BE2C (cell line): ENCODE measurements at regions not wholly inside any gene's neighbourhood (a gene's known extent, or its start where the extent isn't known, plus 50 kb on each side); places are given as distances from the start of the nearest gene placed in this dataset.

Experiments used
- DNase-seq: peaks from one replicate; pipeline ENCODE4 v3.0.0-alpha.2; 2020
- H3K27me3 ChIP-seq: fragments of 250-450 bp; sonication (Bioruptor Pico); 2 replicates; pipeline ENCODE4 v1.5.1; 2020; ENCODE audit warnings: mild to moderate bottlenecking
- H3K36me3 ChIP-seq: fragments of 250-450 bp; sonication (Bioruptor Pico); 2 replicates; pipeline ENCODE4 v1.5.1; 2020; ENCODE audit warnings: mild to moderate bottlenecking
- H3K4me1 ChIP-seq: fragments of 250-450 bp; sonication (Bioruptor Pico); 2 replicates; pipeline ENCODE4 v1.5.1; 2020
- H3K4me3 ChIP-seq: 2 replicates; pipeline ENCODE4 v1.5.1; 2011; ENCODE audit warnings: low read depth, low read length
- H3K9me3 ChIP-seq: fragments of 250-450 bp; sonication (Bioruptor Pico); 2 replicates; pipeline ENCODE4 v1.5.1; 2020
- CTCF ChIP-seq: IDR thresholded peaks from 2 replicates; pipeline ENCODE4 v1.5.1; 2012; ENCODE audit warnings: mild to moderate bottlenecking, low read depth, low read length

- TF ChIP-seq CTCF, result no peak
- DNase-seq, result no peak
Measured at GRCh38 chr5:42880496-42881150, 68.9 kb upstream of the SELENOP start.

DNA sequence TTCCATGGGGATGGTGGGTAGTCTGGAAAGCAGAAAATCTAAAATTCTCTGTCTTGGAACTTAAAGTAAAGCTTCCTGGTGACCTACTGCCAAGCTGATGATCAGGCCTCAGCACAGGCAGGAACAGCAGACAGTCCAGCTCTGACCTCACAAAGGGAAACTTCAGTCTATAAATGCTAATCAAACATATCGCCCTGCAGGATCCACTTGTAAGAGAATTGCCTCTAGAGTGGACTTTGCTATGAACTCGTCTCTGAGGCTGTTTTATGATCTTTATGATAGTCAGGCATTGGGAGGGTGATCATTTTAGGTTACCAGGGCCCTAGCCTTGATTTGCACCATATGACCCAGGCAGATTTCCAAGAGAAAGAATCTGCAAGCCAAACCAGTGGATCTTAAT is 67.6 kb upstream of the SELENOP start:
- Histone ChIP-seq H3K9me3 (no peaks in the 10 kb centered on the region), H3K27me3 (no peaks in the 10 kb centered on the region; the same call in 1 of the 2 replicates), H3K4me1 (no peaks in the 10 kb centered on the region), H3K36me3 (no peaks in the 10 kb centered on the region), H3K4me3 (no peak overlapping the region)
- DNase-seq, result no peak
- TF ChIP-seq CTCF, result no peak

More at GRCh38 chr5:42880496-42881150, 68.9 kb upstream of the SELENOP start:
- no peak overlapping the region for H3K4me3 ChIP-seq
- H3K4me1 ChIP-seq, result no peaks in the 10 kb centered on the region
- no peaks in the 10 kb centered on the region; the same call in 1 of the 2 replicates for H3K27me3 ChIP-seq
- H3K9me3 ChIP-seq, result no peaks in the 10 kb centered on the region
- no peaks in the 10 kb centered on the region for H3K36me3 ChIP-seq

GRCh38 chr5:42878550-42878949 is 66.9 kb upstream of the SELENOP start:
- TF ChIP-seq CTCF, result no peak
- Histone ChIP-seq H3K4me3 (no peak overlapping the region), H3K9me3 (no peaks in the 10 kb centered on the region), H3K4me1 (no peaks in the 10 kb centered on the region), H3K36me3 (no peaks in the 10 kb centered on the region), H3K27me3 (no peaks in the 10 kb centered on the region; the same call in 1 of the 2 replicates)
- DNase-seq, result no peak

DNA sequence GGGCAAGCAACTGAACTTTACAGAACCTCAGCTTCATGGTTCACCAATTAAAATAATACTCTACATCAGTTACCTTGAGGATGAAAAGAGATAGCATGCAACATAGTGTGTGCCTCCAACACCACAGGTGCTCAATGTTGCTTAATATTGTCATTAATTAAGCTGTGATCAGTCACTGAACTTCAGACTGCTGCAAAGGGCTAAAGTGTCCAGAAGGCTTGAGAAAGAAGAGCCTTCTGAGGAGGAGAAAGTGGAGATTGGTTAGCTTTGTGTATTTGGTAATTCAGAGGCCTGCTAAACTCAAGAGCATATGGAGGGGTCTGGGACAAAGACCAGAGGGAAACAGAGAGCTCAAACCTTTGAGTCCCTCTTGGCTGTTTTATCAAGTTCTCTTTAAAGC is 66.3 kb upstream of the SELENOP start:
- Histone ChIP-seq H3K36me3 (no peaks in the 10 kb centered on the region), H3K4me1 (no peaks in the 10 kb centered on the region), H3K9me3 (no peaks in the 10 kb centered on the region), H3K27me3 (no peaks in the 10 kb centered on the region; the same call in 1 of the 2 replicates), H3K4me3 (no peak overlapping the region)
- no peak for DNase-seq
- no peak for TF ChIP-seq CTCF

- no peaks in the 10 kb centered on the region; the same call in 1 of the 2 replicates for H3K27me3 ChIP-seq
- H3K4me1 ChIP-seq, result no peaks in the 10 kb centered on the region
- DNase-seq, result no peak
- TF ChIP-seq CTCF, result no peak
- no peak overlapping the region for H3K4me3 ChIP-seq
- H3K9me3 ChIP-seq, result no peaks in the 10 kb centered on the region
- H3K36me3 ChIP-seq, result no peaks in the 10 kb centered on the region
Measured at GRCh38 chr5:42877431-42877830, 65.7 kb upstream of the SELENOP start.

- Histone ChIP-seq H3K9me3 (no peaks in the 10 kb centered on the region), H3K27me3 (no peaks in the 10 kb centered on the region; the same call in 1 of the 2 replicates), H3K36me3 (no peaks in the 10 kb centered on the region), H3K4me3 (no peak overlapping the region), H3K4me1 (no peaks in the 10 kb centered on the region)
- TF ChIP-seq CTCF, result no peak
- no peak for DNase-seq
Measured at GRCh38 chr5:42876375-42876844, 64.7 kb upstream of the SELENOP start.
